ENCODE measurements at regions not wholly inside any gene's neighbourhood (a gene's known extent, or its start where the extent isn't known, plus 50 kb on each side); places are given as distances from the start of the nearest gene placed in this dataset.

DNA sequence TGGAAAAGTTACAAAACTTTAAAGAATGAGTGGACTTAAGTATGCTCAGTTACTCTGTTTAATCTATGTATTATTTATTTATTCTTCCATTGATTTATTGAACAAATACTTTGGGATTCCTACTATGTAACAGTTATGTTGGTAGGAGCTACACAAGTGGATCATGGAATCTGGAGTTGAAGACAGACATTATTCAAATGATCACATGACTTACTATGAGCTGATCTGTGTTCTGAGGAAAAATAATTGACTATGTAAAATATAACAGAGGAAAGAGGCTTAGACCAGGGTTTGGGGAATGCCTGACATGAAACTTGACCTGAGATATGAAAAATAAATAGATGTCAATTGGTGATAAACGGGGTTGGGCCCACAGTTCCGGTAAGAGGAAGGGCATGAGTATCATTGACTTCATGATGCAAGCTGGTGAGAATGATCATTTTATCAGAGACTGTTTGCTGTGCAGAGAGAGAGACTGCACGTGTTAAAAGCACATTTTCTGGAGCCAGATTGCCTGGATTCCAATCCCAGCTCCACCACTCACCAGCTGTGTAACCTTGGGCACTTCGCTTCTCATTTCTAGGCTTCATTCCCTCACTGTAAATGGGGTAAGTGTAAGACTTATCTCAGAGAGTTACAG lies 179.0 kb downstream of the SPCS3 start:
- H3K79me2 ChIP-seq (ENCODE audit: insufficient read depth, low read length) = no peaks in the 10 kb centered on the region
- FAIRE-seq (no peak), ATAC-seq (no peak), DNase-seq (ENCODE audit: low spot score) (no peak)
- no peaks in the 10 kb centered on the region for H4K20me1 ChIP-seq (ENCODE audit: insufficient read depth, low read length)
- intact Hi-C loops (cut with micrococcal nuclease; ENCODE audit: unreplicated experiment) (no loop called here), in situ Hi-C loops (cut with HindIII; ENCODE audit: extremely low pct_ligation_motif_present, low pct_unique_long_range_greater_than_20kb) (no loop called here)
- no peaks in the 10 kb centered on the region for H3K36me3 ChIP-seq (replicated peaks in 1 of 2; ENCODE audit: control insufficient read depth in 1 of 2, insufficient read depth in 2 of 2, low read length in 2 of 2)
- H3K4me3 ChIP-seq (replicated peaks in 1 of 3; ENCODE audit: insufficient read depth in 1 of 3, low read depth in 2 of 3, low read length in 3 of 3) = no peak overlapping the region
- ChIA-PET POLR2A (no interaction called here), CTCF (ENCODE audit: low intra/inter-chr PET ratio, low total read pairs) (no interaction called here)
- no peak overlapping the region for H2AFZ ChIP-seq (ENCODE audit: low read length)
- H3K9ac ChIP-seq (ENCODE audit: insufficient read depth, low read depth, low read length) = no peak overlapping the region
- no peaks in the 10 kb centered on the region for H3K27me3 ChIP-seq (ENCODE audit: control insufficient read depth in 1 of 2, insufficient read depth in 2 of 2, low read length in 2 of 2)
- H3K27ac ChIP-seq (ENCODE audit: extremely low read length, insufficient read depth, low read length) = no peak overlapping the region
- no peaks in the 10 kb centered on the region for H3K4me1 ChIP-seq (ENCODE audit: insufficient read depth, low read length)
- H3K9me3 ChIP-seq (ENCODE audit: low read length) = no peaks in the 10 kb centered on the region
- no TSS peak for BruUV-seq (replicated peaks)
- 6% methylated on average over 4 of the region's 4 CpGs for WGBS (ENCODE audit: low lambda C conversion rate)
- no peak overlapping the region for H3K4me2 ChIP-seq (ENCODE audit: low read depth, low read length)
- TF ChIP-seq, protein P1, sequence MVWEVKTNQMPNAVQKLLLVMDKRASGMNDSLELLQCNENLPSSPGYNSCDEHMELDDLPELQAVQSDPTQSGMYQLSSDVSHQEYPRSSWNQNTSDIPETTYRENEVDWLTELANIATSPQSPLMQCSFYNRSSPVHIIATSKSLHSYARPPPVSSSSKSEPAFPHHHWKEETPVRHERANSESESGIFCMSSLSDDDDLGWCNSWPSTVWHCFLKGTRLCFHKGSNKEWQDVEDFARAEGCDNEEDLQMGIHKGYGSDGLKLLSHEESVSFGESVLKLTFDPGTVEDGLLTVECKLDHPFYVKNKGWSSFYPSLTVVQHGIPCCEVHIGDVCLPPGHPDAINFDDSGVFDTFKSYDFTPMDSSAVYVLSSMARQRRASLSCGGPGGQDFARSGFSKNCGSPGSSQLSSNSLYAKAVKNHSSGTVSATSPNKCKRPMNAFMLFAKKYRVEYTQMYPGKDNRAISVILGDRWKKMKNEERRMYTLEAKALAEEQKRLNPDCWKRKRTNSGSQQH (CRISPR knock-in tag; IDR thresholded peaks at IDR 0.05; ENCODE audit: low read depth) = no peak
- TF ChIP-seq, protein P2, sequence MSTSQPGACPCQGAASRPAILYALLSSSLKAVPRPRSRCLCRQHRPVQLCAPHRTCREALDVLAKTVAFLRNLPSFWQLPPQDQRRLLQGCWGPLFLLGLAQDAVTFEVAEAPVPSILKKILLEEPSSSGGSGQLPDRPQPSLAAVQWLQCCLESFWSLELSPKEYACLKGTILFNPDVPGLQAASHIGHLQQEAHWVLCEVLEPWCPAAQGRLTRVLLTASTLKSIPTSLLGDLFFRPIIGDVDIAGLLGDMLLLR (CRISPR knock-in tag; IDR thresholded peaks at IDR 0.05) = no peak
- TF ChIP-seq GPN1 (CRISPR knock-in tag; IDR thresholded peaks at IDR 0.05; ENCODE audit: borderline replicate concordance) (no peak), CBX5 (CRISPR knock-in tag; IDR thresholded peaks at IDR 0.05; ENCODE audit: borderline replicate concordance) (no peak), HOXA9 (CRISPR knock-in tag; IDR thresholded peaks at IDR 0.05; ENCODE audit: borderline replicate concordance) (no peak), MTA3 (CRISPR knock-in tag; IDR thresholded peaks at IDR 0.05) (no peak), GATAD2A (CRISPR knock-in tag; IDR thresholded peaks at IDR 0.05) (no peak), FOXP1 (IDR thresholded peaks at IDR 0.05) (no peak), FOXP1 (CRISPR knock-in tag; IDR thresholded peaks at IDR 0.05) (no peak), KLF9 (CRISPR knock-in tag; IDR thresholded peaks at IDR 0.05; ENCODE audit: low read depth) (no peak), KLF16 (CRISPR knock-in tag; IDR thresholded peaks at IDR 0.05) (no peak), ZNF12 (CRISPR knock-in tag; IDR thresholded peaks at IDR 0.05) (no peak), RFX5 (IDR thresholded peaks at IDR 0.05; ENCODE audit: low read depth, low read length) (no peak), ZNF790 (CRISPR knock-in tag; IDR thresholded peaks at IDR 0.05; ENCODE audit: borderline replicate concordance) (no peak), GTF2F1 (IDR thresholded peaks at IDR 0.05; ENCODE audit: low read length) (no peak), ETV5 (CRISPR knock-in tag; IDR thresholded peaks at IDR 0.05; ENCODE audit: borderline replicate concordance) (no peak)
- TF ChIP-seq, protein P3, sequence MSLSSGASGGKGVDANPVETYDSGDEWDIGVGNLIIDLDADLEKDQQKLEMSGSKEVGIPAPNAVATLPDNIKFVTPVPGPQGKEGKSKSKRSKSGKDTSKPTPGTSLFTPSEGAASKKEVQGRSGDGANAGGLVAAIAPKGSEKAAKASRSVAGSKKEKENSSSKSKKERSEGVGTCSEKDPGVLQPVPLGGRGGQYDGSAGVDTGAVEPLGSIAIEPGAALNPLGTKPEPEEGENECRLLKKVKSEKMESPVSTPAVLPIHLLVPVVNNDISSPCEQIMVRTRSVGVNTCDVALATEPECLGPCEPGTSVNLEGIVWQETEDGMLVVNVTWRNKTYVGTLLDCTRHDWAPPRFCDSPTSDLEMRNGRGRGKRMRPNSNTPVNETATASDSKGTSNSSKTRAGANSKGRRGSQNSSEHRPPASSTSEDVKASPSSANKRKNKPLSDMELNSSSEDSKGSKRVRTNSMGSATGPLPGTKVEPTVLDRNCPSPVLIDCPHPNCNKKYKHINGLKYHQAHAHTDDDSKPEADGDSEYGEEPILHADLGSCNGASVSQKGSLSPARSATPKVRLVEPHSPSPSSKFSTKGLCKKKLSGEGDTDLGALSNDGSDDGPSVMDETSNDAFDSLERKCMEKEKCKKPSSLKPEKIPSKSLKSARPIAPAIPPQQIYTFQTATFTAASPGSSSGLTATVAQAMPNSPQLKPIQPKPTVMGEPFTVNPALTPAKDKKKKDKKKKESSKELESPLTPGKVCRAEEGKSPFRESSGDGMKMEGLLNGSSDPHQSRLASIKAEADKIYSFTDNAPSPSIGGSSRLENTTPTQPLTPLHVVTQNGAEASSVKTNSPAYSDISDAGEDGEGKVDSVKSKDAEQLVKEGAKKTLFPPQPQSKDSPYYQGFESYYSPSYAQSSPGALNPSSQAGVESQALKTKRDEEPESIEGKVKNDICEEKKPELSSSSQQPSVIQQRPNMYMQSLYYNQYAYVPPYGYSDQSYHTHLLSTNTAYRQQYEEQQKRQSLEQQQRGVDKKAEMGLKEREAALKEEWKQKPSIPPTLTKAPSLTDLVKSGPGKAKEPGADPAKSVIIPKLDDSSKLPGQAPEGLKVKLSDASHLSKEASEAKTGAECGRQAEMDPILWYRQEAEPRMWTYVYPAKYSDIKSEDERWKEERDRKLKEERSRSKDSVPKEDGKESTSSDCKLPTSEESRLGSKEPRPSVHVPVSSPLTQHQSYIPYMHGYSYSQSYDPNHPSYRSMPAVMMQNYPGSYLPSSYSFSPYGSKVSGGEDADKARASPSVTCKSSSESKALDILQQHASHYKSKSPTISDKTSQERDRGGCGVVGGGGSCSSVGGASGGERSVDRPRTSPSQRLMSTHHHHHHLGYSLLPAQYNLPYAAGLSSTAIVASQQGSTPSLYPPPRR (CRISPR knock-in tag; IDR thresholded peaks at IDR 0.05; ENCODE audit: borderline replicate concordance) = no peak
- TF ChIP-seq, protein P4, sequence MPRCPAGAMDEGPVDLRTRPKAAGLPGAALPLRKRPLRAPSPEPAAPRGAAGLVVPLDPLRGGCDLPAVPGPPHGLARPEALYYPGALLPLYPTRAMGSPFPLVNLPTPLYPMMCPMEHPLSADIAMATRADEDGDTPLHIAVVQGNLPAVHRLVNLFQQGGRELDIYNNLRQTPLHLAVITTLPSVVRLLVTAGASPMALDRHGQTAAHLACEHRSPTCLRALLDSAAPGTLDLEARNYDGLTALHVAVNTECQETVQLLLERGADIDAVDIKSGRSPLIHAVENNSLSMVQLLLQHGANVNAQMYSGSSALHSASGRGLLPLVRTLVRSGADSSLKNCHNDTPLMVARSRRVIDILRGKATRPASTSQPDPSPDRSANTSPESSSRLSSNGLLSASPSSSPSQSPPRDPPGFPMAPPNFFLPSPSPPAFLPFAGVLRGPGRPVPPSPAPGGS (CRISPR knock-in tag; IDR thresholded peaks at IDR 0.05) = no peak
